Esophagus squamous epithelium (tissue), 4 donors: ENCODE measurements at regions not wholly inside any gene's neighbourhood (a gene's known extent, or its start where the extent isn't known, plus 50 kb on each side); places are given as distances from the start of the nearest gene placed in this dataset.
"Not testable (repeated sequence)": the region's sequence is repeated elsewhere in the genome, so short reads cannot be mapped to it uniquely, and the experiment has no call there.

Experiments
- POLR2A ChIP-seq, 4 donors: fragments of 450-650 bp; IDR thresholded peaks; one replicate each; pipeline ENCODE4 v1.6.1; 2017; ENCODE audit warnings: antibody characterized with exemption in 4 of 4, mild to moderate bottlenecking in 4 of 4, moderate library complexity in 3 of 4
- TF ChIP-seq, protein P1 (sequence below), 6 experiments: fragments of 450-650 bp in 4 of 6; fragments of 200-600 bp in 2 of 6; sonication (generic) in 2 of 6; IDR thresholded peaks; one replicate each; pipeline ENCODE4 v1.5.1; 2016 to 2019; ENCODE audit warnings: antibody characterized with exemption in 6 of 6, mild to moderate bottlenecking in 4 of 6, moderate library complexity in 4 of 6

GRCh38 chr20:47434128-47434779, 67.4 kb upstream of the NCOA3 start:
- TF ChIP-seq, protein P1, sequence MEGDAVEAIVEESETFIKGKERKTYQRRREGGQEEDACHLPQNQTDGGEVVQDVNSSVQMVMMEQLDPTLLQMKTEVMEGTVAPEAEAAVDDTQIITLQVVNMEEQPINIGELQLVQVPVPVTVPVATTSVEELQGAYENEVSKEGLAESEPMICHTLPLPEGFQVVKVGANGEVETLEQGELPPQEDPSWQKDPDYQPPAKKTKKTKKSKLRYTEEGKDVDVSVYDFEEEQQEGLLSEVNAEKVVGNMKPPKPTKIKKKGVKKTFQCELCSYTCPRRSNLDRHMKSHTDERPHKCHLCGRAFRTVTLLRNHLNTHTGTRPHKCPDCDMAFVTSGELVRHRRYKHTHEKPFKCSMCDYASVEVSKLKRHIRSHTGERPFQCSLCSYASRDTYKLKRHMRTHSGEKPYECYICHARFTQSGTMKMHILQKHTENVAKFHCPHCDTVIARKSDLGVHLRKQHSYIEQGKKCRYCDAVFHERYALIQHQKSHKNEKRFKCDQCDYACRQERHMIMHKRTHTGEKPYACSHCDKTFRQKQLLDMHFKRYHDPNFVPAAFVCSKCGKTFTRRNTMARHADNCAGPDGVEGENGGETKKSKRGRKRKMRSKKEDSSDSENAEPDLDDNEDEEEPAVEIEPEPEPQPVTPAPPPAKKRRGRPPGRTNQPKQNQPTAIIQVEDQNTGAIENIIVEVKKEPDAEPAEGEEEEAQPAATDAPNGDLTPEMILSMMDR (IDR thresholded peaks at IDR 0.05): not testable (repeated sequence)
- TF ChIP-seq POLR2A (IDR thresholded peaks at IDR 0.05): not testable (repeated sequence)
